Activated CD4-positive, CD25-positive, alpha-beta regulatory T cell treated with anti-CD3 and anti-CD28 coated beads, Interleukin-2, amount 50 U/mL, for 72 hours (primary cell): ENCODE measurements at regions not wholly inside any gene's neighbourhood (a gene's known extent, or its start where the extent isn't known, plus 50 kb on each side); places are given as distances from the start of the nearest gene placed in this dataset.

ENCODE experiments used
- DNase-seq: peaks from one replicate; pipeline ENCODE4 v3.0.0; 2021

GRCh38 chr1:239739919-239740318 lies 351.8 kb upstream of the FMN2 start:
- DNase-seq = no peak

- DNase-seq = no peak
Observed at GRCh38 chr1:239742416-239743109, 349.1 kb upstream of the FMN2 start.

- DNase-seq = no peak
Observed at GRCh38 chr1:239744851-239745250, 346.8 kb upstream of the FMN2 start.

GRCh38 chr1:239755107-239755912 lies 336.4 kb upstream of the FMN2 start:
- DNase-seq = no peak

- DNase-seq = no peak
Observed at GRCh38 chr1:239757716-239758115, 334.0 kb upstream of the FMN2 start.

GRCh38 chr1:239758756-239759155 lies 332.9 kb upstream of the FMN2 start:
- no peak for DNase-seq

- no peak for DNase-seq
Observed at GRCh38 chr1:239761509-239761908, 330.2 kb upstream of the FMN2 start.

- DNase-seq = no peak
Observed at GRCh38 chr1:239763850-239764249, 327.8 kb upstream of the FMN2 start.

GRCh38 chr1:239764546-239764945 lies 327.1 kb upstream of the FMN2 start:
- no peak for DNase-seq

GRCh38 chr1:239765163-239765562 lies 326.5 kb upstream of the FMN2 start:
- no peak for DNase-seq

GRCh38 chr1:239771550-239771949 lies 320.1 kb upstream of the FMN2 start:
- no peak for DNase-seq

- no peak for DNase-seq
Observed at GRCh38 chr1:239772446-239772845, 319.2 kb upstream of the FMN2 start.

GRCh38 chr1:239775466-239775865 lies 316.2 kb upstream of the FMN2 start:
- no peak for DNase-seq

GRCh38 chr1:239778208-239778813 lies 313.4 kb upstream of the FMN2 start:
- no peak for DNase-seq

GRCh38 chr1:239779962-239780361 lies 311.7 kb upstream of the FMN2 start:
- no peak for DNase-seq

GRCh38 chr1:239784896-239785295 lies 306.8 kb upstream of the FMN2 start:
- DNase-seq = no peak

- DNase-seq = no peak
Observed at GRCh38 chr1:239785576-239785975, 306.1 kb upstream of the FMN2 start.

GRCh38 chr1:239786464-239786863 lies 305.2 kb upstream of the FMN2 start:
- DNase-seq = no peak

- no peak for DNase-seq
Observed at GRCh38 chr1:239792157-239792556, 299.5 kb upstream of the FMN2 start.

GRCh38 chr1:239795304-239795703 lies 296.4 kb upstream of the FMN2 start:
- DNase-seq = no peak

- DNase-seq = no peak
Observed at GRCh38 chr1:239799617-239800016, 292.1 kb upstream of the FMN2 start.

- DNase-seq = no peak
Observed at GRCh38 chr1:239800861-239801260, 290.8 kb upstream of the FMN2 start.

- no peak for DNase-seq
Observed at GRCh38 chr1:239802275-239802674, 289.4 kb upstream of the FMN2 start.

- DNase-seq = no peak
Observed at GRCh38 chr1:239803781-239804180, 287.9 kb upstream of the FMN2 start.
